NCI-H748 (cell line): ENCODE measurements at regions not wholly inside any gene's neighbourhood (a gene's known extent, or its start where the extent isn't known, plus 50 kb on each side); places are given as distances from the start of the nearest gene placed in this dataset.
A peak's percentile ranks its signal among the peaks of the same experiment; 100 is the strongest.
"Not testable (repeated sequence)": the region's sequence is repeated elsewhere in the genome, so short reads cannot be mapped to it uniquely, and the experiment has no call there.

Source experiments
- DNase-seq: peaks from one replicate; lab custom pipeline; 2025; ENCODE audit not compliant: unreplicated experiment; lab: John Stamatoyannopoulos, UW

- no peak for DNase-seq
Observed at GRCh38 chr2:49807689-49808088, 653.4 kb upstream of the FSHR start.

DNA sequence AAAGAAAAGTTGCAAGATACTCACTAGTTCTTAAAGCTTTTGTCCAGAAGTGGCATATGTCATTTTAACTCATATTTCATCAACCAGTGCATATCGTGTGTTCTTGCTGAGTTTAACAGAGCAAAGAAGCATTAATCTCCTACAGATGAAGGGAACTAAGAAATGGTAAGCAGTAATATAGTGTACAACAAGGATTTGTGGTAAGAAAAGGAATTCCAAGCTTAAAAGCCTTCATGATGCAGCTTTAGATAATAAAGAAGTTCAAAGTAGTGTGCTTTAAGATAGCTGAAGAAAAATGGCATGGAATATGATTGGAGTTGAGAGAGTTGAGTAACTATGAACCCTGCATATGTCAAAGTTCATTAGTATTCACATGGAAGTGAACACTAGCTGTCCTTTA, 649.8 kb upstream of the FSHR start:
- no peak for DNase-seq

GRCh38 chr2:49801898-49802450, 647.7 kb upstream of the FSHR start:
- no peak for DNase-seq

DNA sequence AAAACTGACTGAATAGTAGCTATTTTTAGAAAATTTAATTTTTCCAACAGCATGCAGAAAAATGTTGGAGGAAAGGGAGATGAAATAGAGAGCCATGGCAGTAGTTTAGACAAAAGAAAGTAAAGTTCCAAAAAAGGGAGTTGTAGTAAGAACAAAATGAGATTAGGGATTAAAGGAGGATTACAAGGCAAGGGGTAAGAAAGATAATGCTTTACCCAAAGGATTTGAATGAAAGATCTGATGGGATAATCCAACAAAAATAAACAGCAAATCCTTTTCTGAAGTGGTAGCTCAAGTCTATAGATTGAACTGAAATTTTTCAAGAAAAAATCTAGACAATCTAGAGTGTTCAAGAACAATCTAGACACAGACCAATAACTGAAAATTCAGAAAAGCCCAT, 644.3 kb upstream of the FSHR start:
- DNase-seq, result no peak

DNA sequence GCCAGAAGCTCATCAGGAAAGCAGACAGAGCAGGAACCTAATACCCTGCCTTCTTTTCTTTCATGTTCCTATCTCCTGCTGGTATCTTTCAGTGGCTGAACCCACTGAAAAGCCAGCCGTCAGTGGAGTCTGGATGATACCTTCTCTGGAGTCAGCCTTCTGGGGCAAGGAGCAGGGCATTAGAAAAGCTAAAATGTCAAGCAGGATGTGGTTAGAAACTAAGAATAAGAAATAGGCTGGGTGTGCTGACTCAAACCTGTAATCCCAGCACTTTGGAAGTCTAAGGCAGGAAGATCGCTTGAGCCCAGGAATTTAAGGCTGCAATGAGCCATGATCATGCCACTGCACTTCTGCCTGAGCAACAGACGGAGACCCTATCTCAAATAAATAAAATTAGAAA, 642.0 kb upstream of the FSHR start:
- DNase-seq, result no peak

GRCh38 chr2:49794396-49794795, 640.1 kb upstream of the FSHR start:
- DNase-seq, result no peak

DNA sequence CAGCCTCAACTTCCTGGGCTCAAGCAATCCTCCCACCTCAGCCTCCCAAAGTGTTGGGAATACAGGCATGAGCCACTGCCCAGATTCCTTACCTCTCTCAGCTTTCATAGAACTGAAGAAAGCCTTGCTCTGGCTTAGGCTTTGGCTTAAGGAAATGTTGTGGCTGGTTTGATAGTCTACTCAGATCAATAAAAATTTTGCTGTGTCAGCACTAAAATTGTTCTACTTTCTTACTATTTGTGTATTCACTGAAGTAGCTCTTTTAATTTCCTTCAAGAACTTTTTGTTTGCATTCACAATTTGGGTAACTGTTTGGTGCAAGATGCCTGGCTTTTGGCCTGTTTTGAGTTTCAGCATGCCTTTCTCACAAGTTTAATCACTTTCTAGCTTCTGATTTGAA, 634.0 kb upstream of the FSHR start:
- no peak for DNase-seq

- DNase-seq, result no peak
Observed at GRCh38 chr2:49780949-49781348, 626.6 kb upstream of the FSHR start.

DNA sequence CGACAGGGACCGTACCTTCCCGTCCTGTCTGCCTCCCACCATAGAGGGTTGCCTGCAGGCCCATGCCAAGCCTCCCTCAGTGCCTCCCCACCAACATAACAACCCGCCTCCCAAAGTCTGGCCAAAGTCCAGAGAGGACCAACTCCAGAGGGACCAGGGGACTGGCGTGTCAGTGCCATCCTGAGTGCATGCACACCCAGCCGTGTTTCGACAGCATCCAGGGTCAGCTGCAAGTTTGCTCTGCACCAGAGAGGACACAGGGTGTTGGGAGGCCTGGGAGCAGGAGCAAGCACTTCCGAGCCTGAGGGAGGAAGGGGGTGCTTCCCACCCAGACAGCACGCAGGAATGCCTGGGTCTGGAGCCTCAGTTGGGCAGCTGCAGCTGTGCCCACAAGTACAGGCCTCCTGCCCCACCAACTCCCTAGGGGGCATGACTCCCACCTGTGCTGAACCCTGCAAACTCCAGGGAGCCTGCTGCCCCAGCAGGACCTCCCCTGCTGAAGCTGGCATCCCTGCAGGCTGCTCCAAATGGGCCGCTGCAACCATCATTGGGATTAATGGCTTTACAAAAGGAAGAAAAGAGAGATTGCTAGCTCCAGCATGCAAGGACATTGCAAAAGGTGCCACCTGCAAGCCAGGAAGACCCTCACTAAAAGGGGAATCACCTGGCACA, 618.1 kb upstream of the FSHR start:
- no peak for DNase-seq

DNA sequence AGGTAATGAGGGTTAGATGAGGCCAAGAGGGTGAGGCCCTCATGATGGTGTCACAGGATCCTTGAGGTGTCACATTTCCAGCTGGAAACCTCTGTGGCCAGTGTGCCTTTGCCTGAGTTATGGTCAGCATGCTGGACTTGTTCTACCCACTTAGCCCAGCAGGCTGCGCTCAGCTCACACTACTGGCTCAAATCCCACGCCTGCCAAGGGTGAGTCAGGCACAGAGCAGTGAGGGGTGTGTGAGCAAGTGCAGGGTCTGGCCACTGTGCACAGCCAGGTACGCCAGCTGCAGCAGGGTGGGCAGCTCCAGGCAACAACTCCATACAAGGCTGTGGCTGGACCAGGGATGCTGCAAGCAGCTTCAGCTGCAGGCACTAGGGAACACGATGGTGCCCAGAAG, 616.6 kb upstream of the FSHR start:
- peak; percentile 67 for DNase-seq

DNA sequence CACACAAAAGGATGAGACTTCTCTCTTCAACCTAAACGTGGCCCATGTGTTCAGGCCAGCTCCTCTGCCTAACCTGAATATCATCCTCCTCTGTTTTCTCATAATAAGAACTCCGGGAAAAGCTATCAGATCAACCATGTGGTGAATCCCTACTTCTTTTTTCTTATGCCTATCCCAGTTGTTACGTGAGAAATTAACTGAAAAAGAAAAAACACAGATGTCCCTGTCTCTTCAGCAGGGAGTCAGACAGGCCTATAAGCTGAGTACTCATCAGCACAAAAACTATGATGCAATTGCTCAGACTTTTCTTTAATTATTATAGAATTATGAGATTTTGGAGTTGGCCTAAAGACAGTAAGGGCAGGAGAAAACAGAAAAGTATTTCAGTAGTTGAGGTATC, 613.0 kb upstream of the FSHR start:
- no peak for DNase-seq

GRCh38 chr2:49755777-49756176, 601.5 kb upstream of the FSHR start:
- no peak for DNase-seq

DNA sequence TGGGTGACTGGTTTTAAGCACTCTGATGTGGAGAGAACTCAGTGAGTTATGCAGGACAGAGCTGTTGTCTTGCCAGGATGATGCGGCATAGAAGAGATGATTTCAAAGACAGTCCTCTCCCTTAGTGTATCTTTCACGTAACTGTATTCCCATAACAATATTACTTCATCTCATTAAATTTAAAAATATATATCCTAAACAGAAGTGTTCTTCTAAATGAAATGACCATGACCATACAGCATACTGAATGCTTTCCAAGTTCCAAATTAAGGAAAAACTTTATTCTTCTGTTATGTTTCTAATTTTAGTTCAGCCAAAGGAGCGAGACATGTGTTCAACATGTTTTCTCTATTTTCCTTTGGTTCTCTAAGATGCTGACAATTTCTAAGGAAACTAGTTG, 600.1 kb upstream of the FSHR start:
- no peak for DNase-seq

GRCh38 chr2:49753344-49753985, 599.1 kb upstream of the FSHR start:
- DNase-seq, result peak; percentile 13

GRCh38 chr2:49737606-49738005, 583.3 kb upstream of the FSHR start:
- DNase-seq, result no peak

- not testable (repeated sequence) for DNase-seq
Observed at GRCh38 chr2:49732924-49733323, 578.6 kb upstream of the FSHR start.

DNA sequence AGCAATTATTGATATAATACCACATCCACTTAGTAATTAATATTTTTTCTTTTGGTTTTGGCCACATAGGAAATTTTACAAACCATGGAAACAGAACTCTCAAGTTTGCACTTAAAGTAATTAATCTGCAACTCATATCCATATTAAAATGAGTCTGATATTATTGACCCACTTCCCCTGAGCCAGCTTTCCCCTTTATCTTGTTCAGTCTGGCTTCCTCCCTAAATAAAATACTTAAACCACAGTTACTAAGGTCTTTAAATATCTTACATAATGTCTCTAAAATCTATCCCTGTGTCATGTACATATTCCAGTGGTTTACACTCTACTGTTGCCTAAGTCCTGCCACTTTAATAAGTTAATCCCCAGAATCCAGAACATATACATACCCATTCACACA, 564.9 kb upstream of the FSHR start:
- no peak for DNase-seq

- no peak for DNase-seq
Observed at GRCh38 chr2:49715597-49715996, 561.3 kb upstream of the FSHR start.

DNA sequence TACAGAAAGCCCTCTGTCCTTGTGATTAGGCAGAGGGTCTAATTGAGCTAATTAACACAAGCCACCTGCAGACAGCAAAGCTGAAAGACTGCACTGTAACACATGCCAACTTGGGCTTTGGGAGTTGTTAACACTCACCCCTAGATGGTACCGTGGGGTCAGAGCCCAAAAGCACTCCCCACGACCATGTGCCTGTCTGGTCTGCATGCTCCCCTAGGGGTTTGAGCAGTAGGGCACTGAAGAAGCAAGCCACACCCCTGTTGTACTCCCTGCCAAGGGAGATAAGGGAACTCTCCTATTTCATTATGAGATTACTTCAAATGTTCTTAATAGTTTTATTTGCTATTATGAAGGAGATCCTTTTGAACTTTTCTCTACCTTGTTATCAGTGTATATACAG, 560.1 kb upstream of the FSHR start:
- no peak for DNase-seq

DNA sequence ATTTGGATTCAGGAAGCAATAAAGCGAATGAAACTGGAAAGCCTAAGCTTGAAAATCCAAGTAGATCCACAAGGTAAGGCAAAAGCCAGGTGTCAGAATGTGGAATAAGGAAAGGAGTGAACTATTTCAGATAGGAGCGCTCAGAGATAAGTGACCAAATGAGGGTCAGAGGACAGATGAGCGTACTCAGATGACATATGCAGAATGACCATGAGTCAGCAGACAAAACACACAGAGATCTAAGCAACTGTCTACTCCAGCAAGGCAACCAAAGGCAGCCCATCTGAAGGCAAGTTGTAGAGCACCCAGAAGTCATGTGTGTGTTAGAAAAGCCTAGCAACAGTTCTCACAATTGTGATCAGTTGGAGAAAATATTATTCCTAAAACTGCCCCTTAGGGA, 548.4 kb upstream of the FSHR start:
- no peak for DNase-seq

GRCh38 chr2:49693961-49694360, 539.6 kb upstream of the FSHR start:
- DNase-seq, result no peak

- not testable (repeated sequence) for DNase-seq
Observed at GRCh38 chr2:49692022-49692421, 537.7 kb upstream of the FSHR start.

DNA sequence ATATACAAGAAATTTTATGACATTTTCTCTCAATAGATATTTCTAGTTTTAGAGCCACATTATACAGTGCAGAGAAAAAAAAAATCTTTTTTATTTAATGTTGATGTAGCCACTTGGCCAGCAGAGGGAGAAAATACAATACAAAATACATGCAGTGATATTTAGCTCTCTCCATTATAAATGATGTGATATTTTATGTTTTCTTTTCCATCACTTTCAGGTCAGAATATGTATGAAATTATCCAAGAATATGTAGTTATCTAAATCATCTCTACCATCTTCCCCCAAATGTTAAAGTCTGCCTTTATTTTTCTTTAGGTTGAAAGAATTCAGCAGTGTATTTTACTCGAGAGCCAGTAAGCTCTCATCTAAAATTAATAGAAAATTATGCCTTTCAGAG, 533.6 kb upstream of the FSHR start:
- no peak for DNase-seq
